ENCODE measurements at regions not wholly inside any gene's neighbourhood (a gene's known extent, or its start where the extent isn't known, plus 50 kb on each side); places are given as distances from the start of the nearest gene placed in this dataset.

GRCh38 chr16:55078153-55078552, 147.5 kb downstream of the IRX5 start:
- TF ChIP-seq CTCF (IDR thresholded peaks at IDR 0.05), result no peak
- TF ChIP-seq POLR2A (IDR thresholded peaks at IDR 0.05), result no peak
